ENCODE measurements at regions not wholly inside any gene's neighbourhood (a gene's known extent, or its start where the extent isn't known, plus 50 kb on each side); places are given as distances from the start of the nearest gene placed in this dataset.

- no peaks in the 10 kb centered on the region for H3F3A ChIP-seq (ENCODE audit: control insufficient read depth, insufficient read depth)
Measured at GRCh38 chr10:28783087-28783486, 105.8 kb downstream of the BAMBI start.

GRCh38 chr10:28785018-28785417 lies 107.7 kb downstream of the BAMBI start:
- no peaks in the 10 kb centered on the region for H3K79me2 ChIP-seq (ENCODE audit: control insufficient read depth, low read length)
- no peaks in the 10 kb centered on the region for H3K36me3 ChIP-seq (ENCODE audit: control insufficient read depth, low read length)
- no peaks in the 10 kb centered on the region for H3K9me3 ChIP-seq (ENCODE audit: control insufficient read depth, insufficient read depth, low read length)
- H3K27me3 ChIP-seq (ENCODE audit: control insufficient read depth, low read length), result no peaks in the 10 kb centered on the region
- no peak for TF ChIP-seq CTCF (IDR thresholded peaks at IDR 0.05; ENCODE audit: low read depth, low read length, poor library complexity, severe bottlenecking)
- no peak for TF ChIP-seq EZH2phosphoT487 (IDR thresholded peaks at IDR 0.05; ENCODE audit: borderline replicate concordance, low read length)
- H3K9me2 ChIP-seq (replicated peaks; ENCODE audit: control insufficient read depth, low read length), result no peaks in the 10 kb centered on the region
- no peak overlapping the region for H3K27ac ChIP-seq (ENCODE audit: low read depth, low read length)
- no peak overlapping the region for H3K4me3 ChIP-seq (ENCODE audit: low read length)
- H3K4me1 ChIP-seq (ENCODE audit: control insufficient read depth, low read length), result no peaks in the 10 kb centered on the region
- H3F3A ChIP-seq (ENCODE audit: control insufficient read depth, insufficient read depth), result no peaks in the 10 kb centered on the region
- no peaks in the 10 kb centered on the region for H4K20me1 ChIP-seq (ENCODE audit: control insufficient read depth, insufficient read depth, low read depth, low read length)
- no peak overlapping the region for H3K4me2 ChIP-seq (ENCODE audit: low read length)

More at GRCh38 chr10:28783087-28783486, 105.8 kb downstream of the BAMBI start:
- no peaks in the 10 kb centered on the region for H3K36me3 ChIP-seq (ENCODE audit: control insufficient read depth, low read length)
- H3K79me2 ChIP-seq (ENCODE audit: control insufficient read depth, low read length), result no peaks in the 10 kb centered on the region
- H4K20me1 ChIP-seq (ENCODE audit: control insufficient read depth, insufficient read depth, low read depth, low read length), result no peaks in the 10 kb centered on the region
- TF ChIP-seq CTCF (IDR thresholded peaks at IDR 0.05; ENCODE audit: low read depth, low read length, poor library complexity, severe bottlenecking) (no peak), EZH2phosphoT487 (IDR thresholded peaks at IDR 0.05; ENCODE audit: borderline replicate concordance, low read length) (no peak)
- H3K4me3 ChIP-seq (ENCODE audit: low read length), result no peak overlapping the region
- no peaks in the 10 kb centered on the region for H3K27me3 ChIP-seq (ENCODE audit: control insufficient read depth, low read length)
- no peak overlapping the region for H3K4me2 ChIP-seq (ENCODE audit: low read length)
- H3K9me3 ChIP-seq (ENCODE audit: control insufficient read depth, insufficient read depth, low read length), result no peaks in the 10 kb centered on the region
- H3K27ac ChIP-seq (ENCODE audit: low read depth, low read length), result no peak overlapping the region
- H3K9me2 ChIP-seq (replicated peaks; ENCODE audit: control insufficient read depth, low read length), result no peaks in the 10 kb centered on the region
- H3K4me1 ChIP-seq (ENCODE audit: control insufficient read depth, low read length), result no peaks in the 10 kb centered on the region

- Histone ChIP-seq H3K9me2 (replicated peaks; ENCODE audit: control insufficient read depth, low read length) (no peaks in the 10 kb centered on the region), H4K20me1 (ENCODE audit: control insufficient read depth, insufficient read depth, low read depth, low read length) (no peaks in the 10 kb centered on the region), H3F3A (ENCODE audit: control insufficient read depth, insufficient read depth) (no peaks in the 10 kb centered on the region), H3K4me2 (ENCODE audit: low read length) (no peak overlapping the region), H3K79me2 (ENCODE audit: control insufficient read depth, low read length) (no peaks in the 10 kb centered on the region), H3K27ac (ENCODE audit: low read depth, low read length) (no peak overlapping the region), H3K27me3 (ENCODE audit: control insufficient read depth, low read length) (no peaks in the 10 kb centered on the region), H3K36me3 (ENCODE audit: control insufficient read depth, low read length) (no peaks in the 10 kb centered on the region), H3K4me1 (ENCODE audit: control insufficient read depth, low read length) (no peaks in the 10 kb centered on the region), H3K4me3 (ENCODE audit: low read length) (no peak overlapping the region), H3K9me3 (ENCODE audit: control insufficient read depth, insufficient read depth, low read length) (no peaks in the 10 kb centered on the region)
- TF ChIP-seq EZH2phosphoT487 (IDR thresholded peaks at IDR 0.05; ENCODE audit: borderline replicate concordance, low read length) (no peak), CTCF (IDR thresholded peaks at IDR 0.05; ENCODE audit: low read depth, low read length, poor library complexity, severe bottlenecking) (no peak)
Measured at GRCh38 chr10:28788252-28788651, 110.9 kb downstream of the BAMBI start.

- Histone ChIP-seq H3K36me3 (ENCODE audit: control insufficient read depth, low read length) (no peaks in the 10 kb centered on the region), H3K79me2 (ENCODE audit: control insufficient read depth, low read length) (no peaks in the 10 kb centered on the region), H3K27me3 (ENCODE audit: control insufficient read depth, low read length) (no peaks in the 10 kb centered on the region), H3K4me3 (ENCODE audit: low read length) (no peak overlapping the region), H3K4me2 (ENCODE audit: low read length) (no peak overlapping the region), H3K9me2 (replicated peaks; ENCODE audit: control insufficient read depth, low read length) (no peaks in the 10 kb centered on the region), H4K20me1 (ENCODE audit: control insufficient read depth, insufficient read depth, low read depth, low read length) (no peaks in the 10 kb centered on the region), H3K9me3 (ENCODE audit: control insufficient read depth, insufficient read depth, low read length) (no peaks in the 10 kb centered on the region), H3K27ac (ENCODE audit: low read depth, low read length) (no peak overlapping the region), H3F3A (ENCODE audit: control insufficient read depth, insufficient read depth) (no peaks in the 10 kb centered on the region), H3K4me1 (ENCODE audit: control insufficient read depth, low read length) (no peaks in the 10 kb centered on the region)
- no peak for TF ChIP-seq CTCF (IDR thresholded peaks at IDR 0.05; ENCODE audit: low read depth, low read length, poor library complexity, severe bottlenecking)
- TF ChIP-seq EZH2phosphoT487 (IDR thresholded peaks at IDR 0.05; ENCODE audit: borderline replicate concordance, low read length), result no peak
Measured at GRCh38 chr10:28788762-28789161, 111.4 kb downstream of the BAMBI start.

All from DOHH2 (cell line).